NB4 (cell line): ENCODE measurements at regions not wholly inside any gene's neighbourhood (a gene's known extent, or its start where the extent isn't known, plus 50 kb on each side); places are given as distances from the start of the nearest gene placed in this dataset.

Source experiments
- CTCF ChIP-seq: IDR thresholded peaks from one replicate; pipeline ENCODE4 v1.5.1; 2012; ENCODE audit warnings: low read depth, low read length
- POLR2A ChIP-seq: IDR thresholded peaks from 2 replicates; pipeline ENCODE4 v1.6.1; 2011; ENCODE audit warnings: mild to moderate bottlenecking; ENCODE audit not compliant: insufficient read length; ENCODE audit errors: extremely low read depth

DNA sequence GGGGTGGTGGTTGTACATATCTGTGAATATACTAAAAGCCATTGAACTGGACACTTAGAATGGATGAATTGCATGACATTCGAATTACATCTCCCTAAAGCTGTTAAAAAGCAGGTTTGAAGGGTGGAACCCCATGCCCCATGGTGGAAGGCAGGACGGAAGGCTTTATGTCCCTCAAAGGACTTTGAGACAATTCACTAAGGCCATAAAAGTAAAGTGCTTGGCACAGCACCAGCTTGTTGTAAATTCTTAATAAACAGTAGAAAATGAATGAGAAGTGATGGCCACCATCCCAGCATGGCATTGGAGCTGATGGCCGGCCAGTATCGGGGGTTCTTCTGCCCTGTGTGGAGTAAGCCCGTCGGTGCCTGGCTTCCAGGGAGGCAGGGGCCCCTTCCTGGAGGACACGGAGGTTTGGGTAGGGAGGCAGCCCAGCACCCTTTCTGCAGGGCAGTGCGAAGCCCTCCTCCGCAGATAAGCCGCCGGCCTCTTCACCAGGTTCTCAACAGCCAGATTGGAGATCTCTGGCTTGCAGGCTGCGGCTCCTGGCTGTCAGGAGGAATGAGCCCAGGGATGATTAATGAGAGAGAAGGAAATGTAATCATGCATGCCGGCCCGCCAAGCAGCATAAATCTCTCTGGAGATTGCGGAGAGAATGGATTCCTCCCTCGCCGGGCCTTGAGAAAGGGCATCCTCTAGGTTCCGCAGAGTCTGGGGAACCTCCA lies 346.9 kb downstream of the FOXL1 start:
- TF ChIP-seq CTCF (no peak), POLR2A (no peak)
